H9 (cell line): ENCODE measurements at regions not wholly inside any gene's neighbourhood (a gene's known extent, or its start where the extent isn't known, plus 50 kb on each side); places are given as distances from the start of the nearest gene placed in this dataset.

Experiments
- DNase-seq: peaks from one replicate; pipeline ENCODE4 v3.0.0-alpha.2; 2017
- H2AFZ ChIP-seq: one replicate; pipeline ENCODE4 v1.6.1; 2013; ENCODE audit warnings: mild to moderate bottlenecking, low read length, control low read depth, moderate library complexity
- H2AK5ac ChIP-seq: 2 replicates; pipeline ENCODE4 v1.6.1; 2013; ENCODE audit warnings: low read length, control low read depth, mixed read lengths; ENCODE audit not compliant: insufficient read length
- H2BK120ac ChIP-seq: one replicate; pipeline ENCODE4 v1.6.1; 2013; ENCODE audit warnings: low read depth, mild to moderate bottlenecking, low read length, control low read depth, inconsistent platforms; ENCODE audit not compliant: poor library complexity, severe bottlenecking
- H2BK12ac ChIP-seq: 2 replicates; pipeline ENCODE4 v1.6.1; 2013; ENCODE audit warnings: low read length, control low read depth, mixed read lengths, low read depth; ENCODE audit not compliant: insufficient read length
- H2BK15ac ChIP-seq: 2 replicates; pipeline ENCODE4 v1.6.1; 2013; ENCODE audit warnings: low read depth, low read length, control low read depth
- H2BK20ac ChIP-seq: one replicate; pipeline ENCODE4 v1.6.1; 2013; ENCODE audit warnings: low read depth, mild to moderate bottlenecking, low read length, control low read depth, inconsistent platforms; ENCODE audit not compliant: poor library complexity, severe bottlenecking
- H2BK5ac ChIP-seq: 2 replicates; pipeline ENCODE4 v1.6.1; 2013; ENCODE audit warnings: low read length, control low read depth, mixed read lengths; ENCODE audit not compliant: insufficient read length
- H3K14ac ChIP-seq: 2 replicates; pipeline ENCODE4 v1.6.1; 2013; ENCODE audit warnings: low read length, control low read depth; ENCODE audit not compliant: insufficient read depth
- H3K18ac ChIP-seq: 2 replicates; pipeline ENCODE4 v1.6.1; 2013; ENCODE audit warnings: low read depth, mild to moderate bottlenecking, mixed read lengths, low read length, control low read depth; ENCODE audit not compliant: insufficient read length
- H3K23ac ChIP-seq: 2 replicates; pipeline ENCODE4 v1.6.1; 2013; ENCODE audit warnings: low read length, control low read depth, mixed read lengths, low read depth; ENCODE audit not compliant: insufficient read length
- H3K23me2 ChIP-seq: 2 replicates; pipeline ENCODE4 v1.6.1; 2013; ENCODE audit warnings: low read depth, mild to moderate bottlenecking, mixed read lengths, low read length, control low read depth; ENCODE audit not compliant: insufficient read length, poor library complexity, severe bottlenecking
- H3K27ac ChIP-seq: 2 replicates; pipeline ENCODE4 v1.5.1; 2013; ENCODE audit warnings: low read length, control low read depth, mixed read lengths, low read depth; ENCODE audit not compliant: insufficient read length
- H3K27me3 ChIP-seq: 2 replicates; pipeline ENCODE4 v1.6.1; 2013; ENCODE audit warnings: low read length, control low read depth, inconsistent platforms; ENCODE audit not compliant: insufficient read depth
- H3K4ac ChIP-seq: 2 replicates; pipeline ENCODE4 v1.6.1; 2013; ENCODE audit warnings: low read depth, mild to moderate bottlenecking, control low read depth, inconsistent platforms, low read length, moderate library complexity
- H3K4me1 ChIP-seq: 2 replicates; pipeline ENCODE4 v1.6.1; 2013; ENCODE audit warnings: low read length, control low read depth, inconsistent platforms; ENCODE audit not compliant: insufficient read depth
- H3K4me2 ChIP-seq: 2 replicates; pipeline ENCODE4 v1.6.1; 2013; ENCODE audit warnings: low read length, control low read depth, mixed read lengths; ENCODE audit not compliant: insufficient read length, insufficient read depth
- H3K56ac ChIP-seq: 2 replicates; pipeline ENCODE4 v1.6.1; 2013; ENCODE audit warnings: low read depth, mild to moderate bottlenecking, mixed read lengths, low read length, control low read depth; ENCODE audit not compliant: insufficient read length
- H3K79me1 ChIP-seq: 2 replicates; pipeline ENCODE4 v1.6.1; 2013; ENCODE audit warnings: low read depth, mild to moderate bottlenecking, moderate library complexity, low read length, control low read depth, inconsistent platforms; ENCODE audit not compliant: insufficient read depth, poor library complexity, severe bottlenecking
- H3K79me2 ChIP-seq: 2 replicates; pipeline ENCODE4 v1.6.1; 2013; ENCODE audit warnings: low read length, control low read depth, inconsistent platforms; ENCODE audit not compliant: insufficient read depth
- H3K9ac ChIP-seq: 2 replicates; pipeline ENCODE4 v1.6.1; 2013; ENCODE audit warnings: low read length, control low read depth, mixed read lengths; ENCODE audit not compliant: insufficient read length; ENCODE audit errors: extremely low read depth
- H3K9me3 ChIP-seq: one replicate; pipeline ENCODE4 v1.6.1; 2013; ENCODE audit warnings: low read depth, low read length, inconsistent platforms; ENCODE audit not compliant: control insufficient read depth
- H3T11ph ChIP-seq: one replicate; pipeline ENCODE4 v1.6.1; 2013; ENCODE audit warnings: mild to moderate bottlenecking, low read length, control low read depth, inconsistent platforms
- H4K20me1 ChIP-seq: one replicate; pipeline ENCODE4 v1.6.1; 2013; ENCODE audit not compliant: control insufficient read depth, insufficient read length, insufficient read depth
- H4K5ac ChIP-seq: 2 replicates; pipeline ENCODE4 v1.6.1; 2013; ENCODE audit warnings: low read depth, mild to moderate bottlenecking, mixed read lengths, low read length, control low read depth; ENCODE audit not compliant: insufficient read length
- H4K8ac ChIP-seq: replicated peaks from 2 replicates; pipeline ENCODE4 v1.6.1; 2013; ENCODE audit warnings: low read length, control low read depth, mixed read lengths, low read depth; ENCODE audit not compliant: insufficient read length
- H4K91ac ChIP-seq: 2 replicates; pipeline ENCODE4 v1.6.1; 2013; ENCODE audit warnings: low read depth, mild to moderate bottlenecking, moderate library complexity, mixed read lengths, low read length, control low read depth; ENCODE audit not compliant: insufficient read length
- H3K27ac Mint-ChIP-seq, 3 experiments: 2 replicates in 2 of 3; 3 replicates in 1 of 3; pipeline ENCODE4 v1.8.0; 2020 to 2021; ENCODE audit warnings: mixed read lengths in 3 of 3, mild to moderate bottlenecking in 1 of 3, moderate library complexity in 1 of 3
- H3K27me3 Mint-ChIP-seq: 2 replicates; pipeline ENCODE4 v1.8.0; 2021; ENCODE audit warnings: low read depth, mild to moderate bottlenecking, moderate library complexity, mixed read lengths
- H3K36me3 Mint-ChIP-seq, 3 experiments: 2 replicates in 2 of 3; 3 replicates in 1 of 3; pipeline ENCODE4 v1.8.0; 2020 to 2021; ENCODE audit warnings: low read depth in 3 of 3, mixed read lengths in 3 of 3; ENCODE audit not compliant: insufficient read depth in 1 of 3
- H3K4me1 Mint-ChIP-seq, 2 experiments: 2 replicates each; pipeline ENCODE4 v1.8.0; 2020; ENCODE audit warnings: mixed read lengths in 2 of 2
- H3K4me3 Mint-ChIP-seq, 2 experiments: 2 replicates in 1 of 2; 3 replicates in 1 of 2; pipeline ENCODE4 v1.8.0; 2020 to 2021; ENCODE audit warnings: mild to moderate bottlenecking in 2 of 2, mixed read lengths in 2 of 2, moderate library complexity in 1 of 2
- H3K9me3 Mint-ChIP-seq, 2 experiments: 2 replicates in 1 of 2; 3 replicates in 1 of 2; pipeline ENCODE4 v1.8.0; 2020; ENCODE audit warnings: mild to moderate bottlenecking in 2 of 2, mixed read lengths in 2 of 2, moderate library complexity in 1 of 2
- CTCF ChIP-seq: fragments of 200-600 bp; sonication (generic); conservative IDR thresholded peaks from 3 replicates; pipeline ENCODE4 v1.8.0; 2021; ENCODE audit warnings: antibody characterized with exemption, mild to moderate bottlenecking
- WGBS: extraction: QIAGEN DNeasy Blood & Tissue Kit; methylation state at CpG from one replicate; pipeline ENCODE4 v1.1.7; 2013; ENCODE audit warnings: missing lambda C conversion rate, low lambda C conversion rate, mixed read lengths; ENCODE audit not compliant: insufficient read length; ENCODE audit errors: extremely low coverage; 5-methylcytosine and 5-hydroxymethylcytosine counted together

- no peak for TF ChIP-seq CTCF
- H3K27me3 Mint-ChIP-seq, result no peaks in the 10 kb centered on the region
- no peaks in the 10 kb centered on the region for H3K23me2 ChIP-seq
- no peak overlapping the region for H3K9ac ChIP-seq
- no peak overlapping the region for H3K23ac ChIP-seq
- no peaks in the 10 kb centered on the region for H4K20me1 ChIP-seq
- no peak overlapping the region for H4K91ac ChIP-seq
- no peak overlapping the region for H2BK5ac ChIP-seq
- no peaks in the 10 kb centered on the region for H3K79me2 ChIP-seq
- no peaks in the 10 kb centered on the region for H3K4me1 ChIP-seq
- peak overlapping the region; percentile 50; the same call in 1 of the 2 replicates for H3K14ac ChIP-seq
- H2BK20ac ChIP-seq, result no peak overlapping the region
- H2AFZ ChIP-seq, result no peak overlapping the region
- H3K9me3 ChIP-seq, result no peaks in the 10 kb centered on the region
- DNase-seq, result peak; percentile 33
- H3K27ac ChIP-seq, result no peak overlapping the region
- no peak overlapping the region for H3K18ac ChIP-seq
- WGBS, result no CpG with 5 or more reads among the region's 8 CpGs
- peaks cover 8 to 11% of the 10 kb centered on the region in 2 experiments for H3K4me1 Mint-ChIP-seq
- peaks cover 0 to 5% (median 0%) of the 10 kb centered on the region in 3 experiments; a peak in 2 of 7 replicates for H3K36me3 Mint-ChIP-seq
- no peak overlapping the region for H2BK15ac ChIP-seq
- H3K4me2 ChIP-seq, result no peak overlapping the region
- H3K27ac Mint-ChIP-seq, result peak overlapping the region in 2 of 3 experiments; percentile 27 to 50; a peak in 2 of 7 replicates
- H2BK120ac ChIP-seq, result no peak overlapping the region
- no peak overlapping the region for H3K4me3 Mint-ChIP-seq
- no peaks in the 10 kb centered on the region for H3K9me3 Mint-ChIP-seq
- no peak overlapping the region for H2BK12ac ChIP-seq
- no peak overlapping the region for H4K5ac ChIP-seq
- H4K8ac ChIP-seq, result no peak overlapping the region
- H3K27me3 ChIP-seq, result no peaks in the 10 kb centered on the region
- no peak overlapping the region for H3K56ac ChIP-seq
- no peak overlapping the region for H3T11ph ChIP-seq
- H2AK5ac ChIP-seq, result no peak overlapping the region
- H3K79me1 ChIP-seq, result no peaks in the 10 kb centered on the region
- H3K4ac ChIP-seq, result no peak overlapping the region
Observed at GRCh38 chr1:184827600-184828368, 73.1 kb upstream of the EDEM3 start.
